ENCODE measurements at regions not wholly inside any gene's neighbourhood (a gene's known extent, or its start where the extent isn't known, plus 50 kb on each side); places are given as distances from the start of the nearest gene placed in this dataset.

DNA sequence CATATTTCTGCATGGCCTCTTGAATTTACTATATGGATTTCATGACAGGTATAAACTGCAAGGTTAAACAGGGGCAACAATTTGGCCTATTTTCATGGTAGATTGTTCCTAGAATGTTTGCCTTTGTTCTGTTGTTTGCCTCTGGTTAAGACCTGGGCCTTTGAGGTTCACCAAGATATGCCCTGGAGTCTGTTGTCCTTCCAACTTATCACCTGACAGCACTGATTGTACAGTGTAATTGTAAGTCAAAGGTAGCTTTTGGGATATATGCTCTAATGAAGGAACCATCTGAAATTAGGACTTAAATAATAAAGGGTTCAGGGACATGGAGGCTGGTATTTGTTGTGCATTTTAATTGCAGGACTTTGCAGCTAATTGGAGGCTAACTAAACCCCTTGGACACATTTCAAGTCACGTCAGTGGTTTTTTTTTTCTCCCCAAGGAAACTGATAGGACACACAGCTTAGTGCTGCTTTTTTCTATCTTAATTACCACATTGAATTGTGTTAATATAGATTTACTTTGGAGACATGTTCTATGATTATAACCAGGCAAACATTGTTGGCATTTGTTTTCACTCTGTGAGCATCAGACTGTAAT, 771.2 kb upstream of the LINC00305 start:
- intact Hi-C loops (cut with micrococcal nuclease): no loop called here
- POLR2A ChIA-PET: no interaction called here
- H3K4me1 Mint-ChIP-seq (ENCODE audit: low read depth): no peaks in the 10 kb centered on the region

DNA sequence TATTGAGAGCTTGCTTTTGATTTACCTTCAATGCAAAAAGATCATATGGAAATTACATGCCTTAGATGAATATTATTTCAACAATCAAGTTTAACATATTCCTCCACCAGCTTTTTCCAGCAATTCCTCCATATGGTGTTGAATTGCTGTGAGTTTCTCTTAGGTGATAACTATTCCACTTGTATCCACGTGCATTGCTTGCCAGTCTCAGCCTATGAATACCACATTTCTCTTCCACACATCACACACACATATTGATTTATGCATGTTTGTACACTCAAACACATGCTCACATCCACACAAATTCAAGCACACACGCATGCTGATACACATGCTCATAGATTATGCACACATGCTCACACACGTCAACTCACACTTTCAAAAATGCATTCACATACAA, 770.0 kb upstream of the LINC00305 start:
- no peak overlapping the region for H3K4me3 Mint-ChIP-seq
- ChIA-PET CTCF (no interaction called here), POLR2A (no interaction called here)
- DNase-seq: no peak
- no peaks in the 10 kb centered on the region for H3K4me1 Mint-ChIP-seq (ENCODE audit: low read depth)
- H3K27ac Mint-ChIP-seq: no peak overlapping the region
- no peaks in the 10 kb centered on the region for H3K36me3 Mint-ChIP-seq
- H3K9me3 Mint-ChIP-seq: no peaks in the 10 kb centered on the region
- intact Hi-C loops (cut with micrococcal nuclease): no loop called here
- no peaks in the 10 kb centered on the region for H3K27me3 Mint-ChIP-seq

More for the DNA sequence above, 771.2 kb upstream of the LINC00305 start:
- H3K9me3 Mint-ChIP-seq: no peaks in the 10 kb centered on the region
- DNase-seq: no peak
- CTCF ChIA-PET: no interaction called here
- no peaks in the 10 kb centered on the region for H3K27me3 Mint-ChIP-seq
- no peaks in the 10 kb centered on the region for H3K36me3 Mint-ChIP-seq
- no peak overlapping the region for H3K27ac Mint-ChIP-seq
- no peak overlapping the region for H3K4me3 Mint-ChIP-seq

DNA sequence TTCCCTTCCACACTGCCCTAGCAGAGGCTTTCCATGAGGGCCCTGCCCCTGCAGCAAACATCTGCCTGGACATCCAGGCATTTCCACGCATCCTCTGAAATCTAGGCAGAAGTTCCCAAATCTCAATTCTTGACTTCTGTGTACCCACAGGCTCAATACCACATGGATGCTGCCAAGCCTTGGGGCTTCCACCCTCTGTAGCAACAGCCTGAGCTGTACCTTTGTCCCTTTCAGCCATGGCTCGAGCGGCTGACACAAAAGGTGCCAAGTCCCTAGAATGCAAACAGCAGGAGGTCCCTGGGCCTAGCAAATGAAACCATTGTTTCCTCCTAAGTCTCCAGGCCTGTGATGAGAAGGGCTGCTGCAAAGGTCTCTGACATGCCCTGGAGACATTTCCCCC, 744.5 kb upstream of the LINC00305 start:
- ChIA-PET CTCF (no interaction called here), POLR2A (no interaction called here)
- peaks cover 20% of the 10 kb centered on the region for H3K9me3 Mint-ChIP-seq
- H3K36me3 Mint-ChIP-seq: no peaks in the 10 kb centered on the region
- no peak overlapping the region for H3K4me3 Mint-ChIP-seq
- intact Hi-C loops (cut with micrococcal nuclease): no loop called here
- no peaks in the 10 kb centered on the region for H3K4me1 Mint-ChIP-seq (ENCODE audit: low read depth)
- no peaks in the 10 kb centered on the region for H3K27me3 Mint-ChIP-seq
- H3K27ac Mint-ChIP-seq: no peak overlapping the region
- DNase-seq: no peak

DNA sequence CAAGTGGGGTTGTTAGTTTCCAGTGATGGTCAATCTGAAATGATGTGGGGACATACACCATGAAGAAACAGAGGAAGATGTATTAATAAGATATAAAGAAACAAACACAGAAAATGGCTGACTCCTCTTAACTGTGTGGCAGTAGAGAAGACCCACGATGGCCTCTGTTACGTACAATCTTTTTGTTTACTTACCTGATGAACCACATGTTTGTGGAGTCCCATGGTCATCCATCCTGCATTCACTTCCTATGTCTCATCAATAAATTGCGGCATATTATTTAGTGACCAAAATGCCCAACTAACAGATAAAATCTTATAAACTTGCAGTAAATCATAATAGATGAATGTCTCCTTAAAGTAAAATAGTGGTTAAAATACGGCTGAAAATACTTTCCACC, 740.1 kb upstream of the LINC00305 start:
- DNase-seq: no peak
- H3K4me3 Mint-ChIP-seq: no peak overlapping the region
- H3K27me3 Mint-ChIP-seq: no peaks in the 10 kb centered on the region
- peaks cover 17% of the 10 kb centered on the region for H3K9me3 Mint-ChIP-seq
- intact Hi-C loops (cut with micrococcal nuclease): no loop called here
- CTCF ChIA-PET: no interaction called here
- no peaks in the 10 kb centered on the region for H3K36me3 Mint-ChIP-seq
- H3K4me1 Mint-ChIP-seq (ENCODE audit: low read depth): no peaks in the 10 kb centered on the region
- H3K27ac Mint-ChIP-seq: no peak overlapping the region
- POLR2A ChIA-PET: no interaction called here

DNA sequence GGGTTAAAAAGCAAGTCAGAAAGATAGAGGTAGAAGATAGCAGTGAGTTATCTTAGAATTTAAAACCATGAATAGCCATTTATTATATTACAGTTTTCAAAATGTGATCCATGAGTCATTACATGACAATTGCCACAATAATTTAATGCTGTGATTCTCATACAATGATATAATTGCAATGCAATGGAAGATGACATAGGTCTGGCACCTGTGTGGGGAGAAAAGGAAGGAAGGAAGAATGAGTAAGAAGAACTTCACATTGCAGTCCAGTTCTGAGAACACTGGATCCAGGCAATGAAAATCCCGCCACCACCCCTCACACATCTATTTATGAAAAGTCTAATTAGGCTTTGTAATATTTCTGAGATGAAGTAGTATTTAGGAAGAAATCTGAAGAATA, 738.1 kb upstream of the LINC00305 start:
- peaks cover 7% of the 10 kb centered on the region for H3K9me3 Mint-ChIP-seq
- ChIA-PET CTCF (no interaction called here), POLR2A (no interaction called here)
- H3K27me3 Mint-ChIP-seq: no peaks in the 10 kb centered on the region
- DNase-seq: no peak
- no peaks in the 10 kb centered on the region for H3K4me1 Mint-ChIP-seq (ENCODE audit: low read depth)
- H3K4me3 Mint-ChIP-seq: no peak overlapping the region
- intact Hi-C loops (cut with micrococcal nuclease): no loop called here
- no peak overlapping the region for H3K27ac Mint-ChIP-seq
- H3K36me3 Mint-ChIP-seq: no peaks in the 10 kb centered on the region

DNA sequence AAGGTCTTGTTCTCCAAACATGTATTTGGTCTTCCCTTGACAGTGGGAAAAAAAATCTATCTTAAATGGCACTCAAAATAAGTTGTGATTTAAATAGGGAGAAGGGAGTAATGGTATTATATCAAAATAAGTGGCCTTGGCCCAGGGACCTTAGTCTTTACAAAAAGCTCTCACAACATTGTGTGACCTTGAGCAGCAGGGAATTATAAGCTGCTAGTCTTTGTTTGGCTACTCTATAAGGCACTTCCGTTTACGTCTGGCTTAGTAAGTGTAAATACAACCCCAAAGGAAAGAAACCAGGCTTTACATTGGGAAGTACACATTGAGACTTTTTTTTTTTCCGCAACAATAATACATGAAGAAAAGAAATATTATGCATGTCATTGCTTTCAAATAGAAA, 734.0 kb upstream of the LINC00305 start:
- POLR2A ChIA-PET: no interaction called here
- H3K4me1 Mint-ChIP-seq (ENCODE audit: low read depth): no peaks in the 10 kb centered on the region
- no peak overlapping the region for H3K27ac Mint-ChIP-seq

DNA sequence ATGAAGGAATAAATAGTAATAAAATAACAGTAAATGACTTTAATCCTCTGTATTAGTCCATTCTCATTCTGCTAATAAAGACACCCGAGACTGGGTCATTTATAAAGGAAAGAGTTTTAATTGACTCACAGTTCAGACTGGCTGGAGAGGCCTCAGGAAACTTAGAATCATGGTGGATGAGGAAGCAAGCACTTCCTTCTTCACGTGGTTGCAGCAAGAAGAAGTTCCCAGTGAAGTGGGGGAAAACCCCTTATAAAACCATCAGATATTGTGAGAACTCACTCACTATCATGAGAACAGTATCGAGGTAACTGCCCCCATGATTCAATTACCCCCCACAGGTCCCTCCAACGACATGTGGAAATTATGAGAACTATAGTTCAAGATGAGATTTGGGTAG, 727.9 kb upstream of the LINC00305 start:
- H3K9me3 Mint-ChIP-seq: peaks cover 4% of the 10 kb centered on the region

More for the DNA sequence above, 734.0 kb upstream of the LINC00305 start:
- Mint-ChIP-seq H3K9me3 (peaks cover 4% of the 10 kb centered on the region), H3K27me3 (no peaks in the 10 kb centered on the region), H3K4me3 (no peak overlapping the region), H3K36me3 (no peaks in the 10 kb centered on the region)
- DNase-seq: no peak
- CTCF ChIA-PET: no interaction called here
- intact Hi-C loops (cut with micrococcal nuclease): no loop called here

DNA sequence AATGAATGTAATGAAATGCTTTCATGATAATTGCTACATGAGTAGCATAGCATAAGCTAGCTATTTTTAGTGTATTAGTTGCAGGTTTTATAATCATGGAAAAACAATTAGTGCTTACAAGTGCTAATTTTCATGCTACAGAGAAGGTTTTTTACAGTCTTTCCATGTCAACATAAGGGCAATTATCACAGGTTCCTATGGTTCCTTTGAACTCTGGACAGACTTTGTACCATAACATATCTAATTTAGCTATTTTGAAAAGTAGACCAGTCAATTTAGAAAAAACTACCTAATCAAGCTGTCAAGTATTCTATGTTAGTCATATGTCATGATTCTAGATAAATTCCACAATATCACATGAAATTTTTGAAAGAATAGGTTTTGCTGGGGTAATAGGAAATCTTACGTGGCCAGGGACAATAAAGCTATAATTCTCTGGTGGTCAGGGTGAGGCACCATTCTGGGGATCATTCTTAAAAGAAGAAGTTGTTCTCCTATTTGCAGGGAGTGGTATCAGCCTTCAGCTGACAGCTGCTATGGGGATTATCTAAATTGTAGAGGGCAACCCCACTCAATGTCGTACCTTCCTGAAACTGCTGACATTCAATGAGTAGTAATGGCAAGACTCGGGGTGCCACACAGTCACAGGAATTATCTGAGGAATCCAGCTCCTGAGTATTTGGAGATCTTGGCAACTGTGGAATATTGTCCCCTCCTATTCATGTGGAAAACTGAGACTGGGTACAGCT, 724.0 kb upstream of the LINC00305 start:
- no peaks in the 10 kb centered on the region for H3K4me1 Mint-ChIP-seq (ENCODE audit: low read depth)
- intact Hi-C loops (cut with micrococcal nuclease): no loop called here
- CTCF ChIA-PET: interaction anchor here (1.1 kb wide), 1 partner anchor 10 kb away, joined by 3 read pairs; no protein-coding TSS in a partner anchor

More for the DNA sequence above, 727.9 kb upstream of the LINC00305 start:
- Mint-ChIP-seq H3K27ac (no peak overlapping the region), H3K4me3 (no peak overlapping the region), H3K27me3 (no peaks in the 10 kb centered on the region), H3K4me1 (ENCODE audit: low read depth) (no peaks in the 10 kb centered on the region), H3K36me3 (no peaks in the 10 kb centered on the region)
- ChIA-PET CTCF (no interaction called here), POLR2A (no interaction called here)
- DNase-seq: no peak
- intact Hi-C loops (cut with micrococcal nuclease): no loop called here

DNA sequence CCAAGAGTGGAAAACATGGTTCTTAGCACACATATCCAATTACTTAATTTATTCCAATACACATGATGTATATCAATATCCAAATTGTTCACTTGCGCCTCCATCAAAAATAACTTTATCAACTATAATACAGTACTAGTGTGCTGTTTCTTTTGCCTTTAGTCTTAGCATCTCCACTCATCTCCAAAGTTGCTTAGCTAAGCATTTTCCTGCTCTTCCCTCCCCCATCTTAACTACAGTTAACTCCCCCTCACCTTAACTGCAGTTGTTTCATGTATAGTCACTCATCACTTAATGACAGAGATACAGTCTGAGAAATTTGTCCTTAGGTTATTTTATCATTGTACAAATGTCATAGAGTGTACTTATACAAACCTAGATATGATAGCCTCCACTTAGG, 705.2 kb upstream of the LINC00305 start:
- no peak overlapping the region for H3K27ac Mint-ChIP-seq
- no peaks in the 10 kb centered on the region for H3K27me3 Mint-ChIP-seq
- no peaks in the 10 kb centered on the region for H3K4me1 Mint-ChIP-seq (ENCODE audit: low read depth)
- ChIA-PET POLR2A (no interaction called here), CTCF (no interaction called here)
- no peak for DNase-seq
- H3K36me3 Mint-ChIP-seq: no peaks in the 10 kb centered on the region
- intact Hi-C loops (cut with micrococcal nuclease): no loop called here
- H3K4me3 Mint-ChIP-seq: no peak overlapping the region
- H3K9me3 Mint-ChIP-seq: peaks cover 18% of the 10 kb centered on the region

More for the DNA sequence above, 724.0 kb upstream of the LINC00305 start:
- no peak for DNase-seq
- Mint-ChIP-seq H3K27ac (no peak overlapping the region), H3K9me3 (peaks cover 13% of the 10 kb centered on the region), H3K36me3 (no peaks in the 10 kb centered on the region), H3K27me3 (no peaks in the 10 kb centered on the region), H3K4me3 (no peak overlapping the region)
- POLR2A ChIA-PET: no interaction called here

DNA sequence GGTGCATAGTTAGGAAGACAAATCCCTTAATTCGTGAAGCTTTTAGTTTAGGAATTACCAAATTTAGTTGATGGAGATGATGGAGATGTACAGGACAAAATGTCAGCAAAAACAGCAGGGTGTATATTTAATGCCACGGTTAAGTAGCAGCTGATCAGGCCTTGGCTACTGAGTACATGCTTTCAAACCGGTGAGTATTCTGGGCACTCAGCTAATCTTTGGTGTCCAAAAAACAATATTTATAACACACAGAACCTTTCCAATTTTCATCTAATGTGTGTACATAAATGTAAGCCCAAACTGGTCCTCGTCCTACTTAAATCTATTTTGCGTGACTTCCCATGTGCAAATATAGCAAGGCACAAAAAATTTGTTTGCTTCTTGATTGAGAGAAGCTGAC, 703.4 kb upstream of the LINC00305 start:
- H3K36me3 Mint-ChIP-seq: no peaks in the 10 kb centered on the region
- intact Hi-C loops (cut with micrococcal nuclease): no loop called here
- no peak overlapping the region for H3K27ac Mint-ChIP-seq
- ChIA-PET CTCF (no interaction called here), POLR2A (no interaction called here)
- no peak overlapping the region for H3K4me3 Mint-ChIP-seq
- no peak for DNase-seq
- no peaks in the 10 kb centered on the region for H3K4me1 Mint-ChIP-seq (ENCODE audit: low read depth)
- H3K27me3 Mint-ChIP-seq: no peaks in the 10 kb centered on the region
- H3K9me3 Mint-ChIP-seq: peaks cover 19% of the 10 kb centered on the region

DNA sequence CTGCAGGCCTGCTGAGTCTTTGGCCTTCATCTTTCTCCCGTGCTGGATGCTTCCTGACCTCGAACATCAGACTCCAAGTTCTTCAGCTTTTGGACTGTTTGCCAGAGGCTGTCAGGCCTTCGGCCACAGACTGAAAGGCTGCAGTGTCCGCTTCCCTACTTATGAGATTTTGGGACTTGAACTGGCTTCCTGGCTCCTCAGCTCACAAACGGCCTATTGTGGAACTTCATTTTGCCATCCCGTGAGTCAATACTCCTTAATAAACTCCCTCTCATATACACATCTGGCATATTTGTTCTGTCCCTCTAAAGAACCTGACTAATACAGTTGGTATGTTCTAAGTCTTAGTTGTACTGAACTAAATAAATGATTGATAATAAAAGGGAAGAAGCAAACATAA, 702.8 kb upstream of the LINC00305 start:
- H3K9me3 Mint-ChIP-seq: peaks cover 23% of the 10 kb centered on the region
- H3K4me1 Mint-ChIP-seq (ENCODE audit: low read depth): no peaks in the 10 kb centered on the region
- POLR2A ChIA-PET: no interaction called here
- H3K4me3 Mint-ChIP-seq: no peak overlapping the region
- CTCF ChIA-PET: no interaction called here
- H3K27ac Mint-ChIP-seq: no peak overlapping the region
- H3K27me3 Mint-ChIP-seq: no peaks in the 10 kb centered on the region
- intact Hi-C loops (cut with micrococcal nuclease): no loop called here
- no peaks in the 10 kb centered on the region for H3K36me3 Mint-ChIP-seq
- DNase-seq: no peak

DNA sequence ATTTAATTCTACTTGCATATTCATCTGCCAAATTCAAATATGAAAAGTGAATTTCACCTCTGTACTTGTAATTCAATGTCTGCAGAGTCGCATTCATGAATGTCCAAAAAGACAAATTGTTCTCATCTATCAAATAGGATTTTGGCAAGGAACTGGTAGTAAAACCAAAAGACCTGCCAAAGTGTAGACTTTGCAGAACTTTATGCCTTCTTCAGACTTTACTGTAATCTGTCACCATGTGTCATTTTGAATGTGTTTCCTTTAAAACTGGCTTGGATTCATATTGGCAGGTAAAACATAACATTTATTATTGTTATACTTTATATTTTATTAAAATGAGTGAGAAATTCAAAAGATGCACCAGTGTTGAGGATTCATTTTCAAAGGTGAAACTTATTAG, 701.9 kb upstream of the LINC00305 start:
- intact Hi-C loops (cut with micrococcal nuclease): no loop called here
- Mint-ChIP-seq H3K27me3 (no peaks in the 10 kb centered on the region), H3K27ac (no peak overlapping the region), H3K9me3 (peaks cover 23% of the 10 kb centered on the region), H3K4me3 (no peak overlapping the region), H3K36me3 (no peaks in the 10 kb centered on the region), H3K4me1 (ENCODE audit: low read depth) (no peaks in the 10 kb centered on the region)
- no peak for DNase-seq
- ChIA-PET CTCF (no interaction called here), POLR2A (no interaction called here)

DNA sequence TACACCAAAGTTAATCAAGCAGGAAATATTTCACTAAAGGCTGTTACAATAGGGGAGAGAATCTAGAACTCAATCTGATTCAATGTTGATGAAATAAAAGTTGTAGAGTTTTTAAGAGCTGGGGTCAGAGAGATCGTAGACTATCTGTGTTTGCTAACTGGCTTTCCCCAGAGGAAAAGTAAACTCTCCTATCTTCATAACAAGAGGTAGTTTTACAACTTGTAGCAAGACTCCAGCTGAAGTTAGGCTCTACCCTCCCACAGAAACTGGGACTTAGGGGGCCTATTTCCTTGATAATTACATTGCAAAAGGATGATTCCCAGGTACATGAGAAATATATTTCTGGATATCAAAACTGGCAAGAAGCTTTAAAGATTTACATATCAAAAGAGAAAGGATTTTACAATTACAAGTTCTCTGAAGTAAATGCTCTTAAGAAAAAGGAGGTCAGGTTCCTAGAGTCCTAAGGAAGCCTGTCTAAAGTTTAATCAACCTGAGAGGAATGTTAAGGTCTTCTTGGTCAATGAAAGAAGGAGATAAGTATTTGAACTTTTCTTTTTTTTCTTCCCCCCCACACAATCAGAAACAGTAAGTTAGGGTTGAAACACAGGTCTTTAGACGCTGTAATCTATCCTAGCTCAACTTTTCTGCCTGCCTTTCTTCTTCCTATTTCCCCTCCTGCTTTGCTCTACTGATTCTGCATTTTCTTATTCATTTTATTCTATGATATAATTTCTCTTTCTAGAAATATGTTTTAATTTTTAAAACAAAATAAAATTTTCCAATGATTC, 692.2 kb upstream of the LINC00305 start:
- Mint-ChIP-seq H3K27ac (no peak overlapping the region), H3K27me3 (no peaks in the 10 kb centered on the region), H3K36me3 (no peaks in the 10 kb centered on the region), H3K4me1 (ENCODE audit: low read depth) (no peaks in the 10 kb centered on the region), H3K4me3 (no peak overlapping the region), H3K9me3 (peaks cover 7% of the 10 kb centered on the region)
- intact Hi-C loops (cut with micrococcal nuclease): no loop called here
- DNase-seq: no peak
- CTCF ChIA-PET: no interaction called here
- POLR2A ChIA-PET: no interaction called here
